Smooth muscle cell (in vitro differentiated cells): ENCODE measurements at regions not wholly inside any gene's neighbourhood (a gene's known extent, or its start where the extent isn't known, plus 50 kb on each side); places are given as distances from the start of the nearest gene placed in this dataset.

Experiments
- DNase-seq: peaks from one replicate; lab custom pipeline; 2025; ENCODE audit not compliant: unreplicated experiment; lab: John Stamatoyannopoulos, UW
- H2AFZ ChIP-seq: fragments of 200-600 bp; sonication (generic); 2 replicates; pipeline ENCODE4 v1.6.0; 2016; ENCODE audit warnings: antibody characterized with exemption, low read depth, mild to moderate bottlenecking
- H3F3A ChIP-seq: fragments of 200-600 bp; sonication (generic); 2 replicates; pipeline ENCODE4 v1.6.0; 2017; ENCODE audit warnings: antibody characterized with exemption, low read depth
- H3K27ac ChIP-seq: fragments of 200-600 bp; sonication (generic); 2 replicates; pipeline ENCODE4 v1.5.1; 2016; ENCODE audit warnings: low read depth, mild to moderate bottlenecking
- H3K27me3 ChIP-seq: fragments of 200-600 bp; sonication (generic); 2 replicates; pipeline ENCODE4 v1.6.1; 2016; ENCODE audit warnings: low read depth, mild to moderate bottlenecking
- H3K36me3 ChIP-seq: fragments of 200-600 bp; sonication (generic); 2 replicates; pipeline ENCODE4 v1.5.1; 2016; ENCODE audit warnings: low read depth
- H3K4me1 ChIP-seq: fragments of 200-600 bp; sonication (generic); 2 replicates; pipeline ENCODE4 v1.5.1; 2016; ENCODE audit warnings: low read depth
- H3K4me2 ChIP-seq: fragments of 200-600 bp; sonication (generic); 2 replicates; pipeline ENCODE4 v1.6.0; 2016; ENCODE audit warnings: mild to moderate bottlenecking
- H3K4me3 ChIP-seq: fragments of 200-600 bp; sonication (generic); 2 replicates; pipeline ENCODE4 v1.5.1; 2016; ENCODE audit warnings: mild to moderate bottlenecking
- H3K79me2 ChIP-seq: fragments of 200-600 bp; sonication (generic); 2 replicates; pipeline ENCODE4 v1.6.0; 2016; ENCODE audit warnings: low read depth, mild to moderate bottlenecking
- H3K9ac ChIP-seq: fragments of 200-600 bp; sonication (generic); 2 replicates; pipeline ENCODE4 v1.6.0; 2016; ENCODE audit warnings: low read depth
- H3K9me3 ChIP-seq: fragments of 200-600 bp; sonication (generic); replicated peaks from 2 replicates; pipeline ENCODE4 v1.5.1; 2016; ENCODE audit warnings: low read depth
- H4K20me1 ChIP-seq: fragments of 200-600 bp; sonication (generic); 2 replicates; pipeline ENCODE4 v1.6.0; 2016; ENCODE audit warnings: low read depth
- WGBS: methylation state at CpG from one replicate; pipeline ENCODE4 v1.1.7; 2016; ENCODE audit warnings: low lambda C conversion rate; 5-methylcytosine and 5-hydroxymethylcytosine counted together
- TF ChIP-seq, protein P1 (sequence below): fragments of 200-600 bp; sonication (generic); IDR thresholded peaks from 2 replicates; pipeline ENCODE4 v1.5.1; 2017; ENCODE audit warnings: borderline replicate concordance, mild to moderate bottlenecking, antibody characterized with exemption; ENCODE audit not compliant: insufficient read depth, poor library complexity, severe bottlenecking

DNA sequence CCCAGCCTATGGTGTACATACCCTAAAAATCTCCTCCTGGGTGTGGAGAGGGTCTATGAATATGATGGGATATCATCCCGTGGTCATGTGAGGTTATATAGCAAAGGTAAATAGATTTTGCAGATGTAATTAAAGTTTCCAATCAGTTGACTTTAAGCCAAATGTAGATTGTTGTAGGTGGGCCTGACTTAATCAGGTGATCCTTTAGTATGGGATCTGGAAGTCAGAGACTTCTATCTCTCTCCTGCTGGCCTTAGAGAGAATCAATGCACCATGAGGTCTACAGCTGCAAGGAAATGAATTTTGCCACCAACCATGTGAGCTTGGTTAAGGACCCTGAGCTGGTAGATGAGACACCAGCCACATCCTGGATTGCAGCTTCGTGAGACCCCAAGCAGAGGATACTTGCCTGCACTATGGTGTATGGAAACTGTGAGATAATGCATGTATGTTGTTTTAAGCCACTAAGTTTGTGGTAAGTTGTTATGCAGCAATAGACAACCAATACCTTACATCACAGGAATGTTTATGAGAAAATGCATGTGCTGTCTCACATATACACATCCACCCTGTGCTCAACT lies 137.1 kb upstream of the SLC6A11 start:
- H4K20me1 ChIP-seq: no peaks in the 10 kb centered on the region
- H3K27ac ChIP-seq: no peak overlapping the region
- 69% methylated on average over 2 of the region's 2 CpGs for WGBS
- no peak overlapping the region for H3K4me3 ChIP-seq
- no peak overlapping the region for H3K9ac ChIP-seq
- no peaks in the 10 kb centered on the region for H3K36me3 ChIP-seq
- no peaks in the 10 kb centered on the region for H3F3A ChIP-seq
- H2AFZ ChIP-seq: no peak overlapping the region
- no peaks in the 10 kb centered on the region for H3K79me2 ChIP-seq
- H3K9me3 ChIP-seq: no peaks in the 10 kb centered on the region
- DNase-seq: no peak
- no peaks in the 10 kb centered on the region for H3K4me1 ChIP-seq
- no peak overlapping the region for H3K4me2 ChIP-seq
- peaks cover 52% of the 10 kb centered on the region for H3K27me3 ChIP-seq
- TF ChIP-seq, protein P1, sequence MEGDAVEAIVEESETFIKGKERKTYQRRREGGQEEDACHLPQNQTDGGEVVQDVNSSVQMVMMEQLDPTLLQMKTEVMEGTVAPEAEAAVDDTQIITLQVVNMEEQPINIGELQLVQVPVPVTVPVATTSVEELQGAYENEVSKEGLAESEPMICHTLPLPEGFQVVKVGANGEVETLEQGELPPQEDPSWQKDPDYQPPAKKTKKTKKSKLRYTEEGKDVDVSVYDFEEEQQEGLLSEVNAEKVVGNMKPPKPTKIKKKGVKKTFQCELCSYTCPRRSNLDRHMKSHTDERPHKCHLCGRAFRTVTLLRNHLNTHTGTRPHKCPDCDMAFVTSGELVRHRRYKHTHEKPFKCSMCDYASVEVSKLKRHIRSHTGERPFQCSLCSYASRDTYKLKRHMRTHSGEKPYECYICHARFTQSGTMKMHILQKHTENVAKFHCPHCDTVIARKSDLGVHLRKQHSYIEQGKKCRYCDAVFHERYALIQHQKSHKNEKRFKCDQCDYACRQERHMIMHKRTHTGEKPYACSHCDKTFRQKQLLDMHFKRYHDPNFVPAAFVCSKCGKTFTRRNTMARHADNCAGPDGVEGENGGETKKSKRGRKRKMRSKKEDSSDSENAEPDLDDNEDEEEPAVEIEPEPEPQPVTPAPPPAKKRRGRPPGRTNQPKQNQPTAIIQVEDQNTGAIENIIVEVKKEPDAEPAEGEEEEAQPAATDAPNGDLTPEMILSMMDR: no peak

- WGBS: 95% methylated on average over 7 of the region's 7 CpGs
- no peak for DNase-seq
Measured at GRCh38 chr3:10680796-10681195, 135.2 kb upstream of the SLC6A11 start.

GRCh38 chr3:10682692-10683091 lies 133.3 kb upstream of the SLC6A11 start:
- H3F3A ChIP-seq: no peaks in the 10 kb centered on the region
- WGBS: 75% methylated on average over 4 of the region's 4 CpGs
- DNase-seq: no peak

More at GRCh38 chr3:10680796-10681195, 135.2 kb upstream of the SLC6A11 start:
- H4K20me1 ChIP-seq: no peaks in the 10 kb centered on the region
- no peak overlapping the region for H3K4me2 ChIP-seq
- no peak overlapping the region for H2AFZ ChIP-seq
- no peak overlapping the region for H3K9ac ChIP-seq
- H3K4me1 ChIP-seq: no peaks in the 10 kb centered on the region
- peaks cover 42% of the 10 kb centered on the region for H3K27me3 ChIP-seq
- H3K4me3 ChIP-seq: no peak overlapping the region
- H3F3A ChIP-seq: no peaks in the 10 kb centered on the region
- H3K27ac ChIP-seq: no peak overlapping the region
- no peaks in the 10 kb centered on the region for H3K79me2 ChIP-seq
- no peaks in the 10 kb centered on the region for H3K36me3 ChIP-seq
- TF ChIP-seq, protein P1: no peak
- no peaks in the 10 kb centered on the region for H3K9me3 ChIP-seq

More at GRCh38 chr3:10682692-10683091, 133.3 kb upstream of the SLC6A11 start:
- H3K79me2 ChIP-seq: no peaks in the 10 kb centered on the region
- no peak overlapping the region for H3K4me3 ChIP-seq
- H3K9ac ChIP-seq: no peak overlapping the region
- no peak overlapping the region for H3K4me2 ChIP-seq
- no peaks in the 10 kb centered on the region for H4K20me1 ChIP-seq
- TF ChIP-seq, protein P1: no peak
- peaks cover 30% of the 10 kb centered on the region for H3K27me3 ChIP-seq
- H2AFZ ChIP-seq: no peak overlapping the region
- H3K9me3 ChIP-seq: no peaks in the 10 kb centered on the region
- H3K36me3 ChIP-seq: no peaks in the 10 kb centered on the region
- no peak overlapping the region for H3K27ac ChIP-seq
- H3K4me1 ChIP-seq: no peaks in the 10 kb centered on the region
